ENCODE measurements at regions not wholly inside any gene's neighbourhood (a gene's known extent, or its start where the extent isn't known, plus 50 kb on each side); places are given as distances from the start of the nearest gene placed in this dataset.

DNA sequence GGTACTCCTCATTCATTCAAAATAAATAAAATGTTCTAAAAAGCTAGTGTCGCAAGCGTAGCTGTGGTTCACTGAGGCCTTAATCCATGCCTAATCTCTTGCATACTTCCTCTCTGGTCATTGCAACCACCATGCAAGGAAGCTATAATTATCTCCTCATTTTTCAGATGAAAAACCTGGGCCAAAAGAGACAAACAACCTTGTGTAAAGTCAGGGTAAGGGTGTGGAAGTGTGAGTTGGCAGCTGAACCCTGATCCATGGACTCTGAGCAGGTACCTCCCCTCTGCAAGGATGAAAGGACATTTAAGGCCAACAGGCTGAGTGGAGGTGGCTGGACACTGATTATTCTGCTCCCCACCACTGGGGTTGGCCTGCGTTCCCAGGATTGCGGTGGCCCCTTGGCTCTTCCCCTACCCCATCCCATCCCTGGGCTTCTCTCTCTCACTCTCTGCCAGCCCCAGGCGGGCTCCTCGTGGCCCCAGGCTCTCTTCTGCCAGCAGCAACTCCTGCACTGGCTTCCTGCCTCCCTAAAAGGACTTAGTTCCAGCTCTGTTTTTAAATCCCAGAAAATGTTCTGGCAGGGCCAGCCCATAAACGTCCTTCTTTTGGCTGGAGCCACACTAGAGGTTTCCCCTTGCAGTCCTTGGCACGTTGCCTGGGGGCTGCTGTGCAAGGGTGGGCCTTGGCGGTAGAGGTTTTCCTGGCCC lies 72.0 kb upstream of the AFF3 start:
- Histone ChIP-seq H3K36me3 (ENCODE audit: low read depth) (no peaks in the 10 kb centered on the region), H3K27me3 (ENCODE audit: insufficient read depth, poor library complexity, severe bottlenecking) (peaks cover 3% of the 10 kb centered on the region), H3K4me3 (ENCODE audit: severe bottlenecking) (no peak overlapping the region), H3K4me1 (ENCODE audit: insufficient read depth, poor library complexity, severe bottlenecking) (no peaks in the 10 kb centered on the region), H3K27ac (ENCODE audit: poor library complexity, severe bottlenecking) (no peak overlapping the region), H3K9me3 (ENCODE audit: severe bottlenecking) (no peaks in the 10 kb centered on the region)
- ATAC-seq (ENCODE audit: low read depth) (no peak), DNase-seq (ENCODE audit: low spot score) (no peak)
- TF ChIP-seq, protein P1, sequence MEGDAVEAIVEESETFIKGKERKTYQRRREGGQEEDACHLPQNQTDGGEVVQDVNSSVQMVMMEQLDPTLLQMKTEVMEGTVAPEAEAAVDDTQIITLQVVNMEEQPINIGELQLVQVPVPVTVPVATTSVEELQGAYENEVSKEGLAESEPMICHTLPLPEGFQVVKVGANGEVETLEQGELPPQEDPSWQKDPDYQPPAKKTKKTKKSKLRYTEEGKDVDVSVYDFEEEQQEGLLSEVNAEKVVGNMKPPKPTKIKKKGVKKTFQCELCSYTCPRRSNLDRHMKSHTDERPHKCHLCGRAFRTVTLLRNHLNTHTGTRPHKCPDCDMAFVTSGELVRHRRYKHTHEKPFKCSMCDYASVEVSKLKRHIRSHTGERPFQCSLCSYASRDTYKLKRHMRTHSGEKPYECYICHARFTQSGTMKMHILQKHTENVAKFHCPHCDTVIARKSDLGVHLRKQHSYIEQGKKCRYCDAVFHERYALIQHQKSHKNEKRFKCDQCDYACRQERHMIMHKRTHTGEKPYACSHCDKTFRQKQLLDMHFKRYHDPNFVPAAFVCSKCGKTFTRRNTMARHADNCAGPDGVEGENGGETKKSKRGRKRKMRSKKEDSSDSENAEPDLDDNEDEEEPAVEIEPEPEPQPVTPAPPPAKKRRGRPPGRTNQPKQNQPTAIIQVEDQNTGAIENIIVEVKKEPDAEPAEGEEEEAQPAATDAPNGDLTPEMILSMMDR (IDR thresholded peaks at IDR 0.05; ENCODE audit: poor library complexity, severe bottlenecking), result no peak

DNA sequence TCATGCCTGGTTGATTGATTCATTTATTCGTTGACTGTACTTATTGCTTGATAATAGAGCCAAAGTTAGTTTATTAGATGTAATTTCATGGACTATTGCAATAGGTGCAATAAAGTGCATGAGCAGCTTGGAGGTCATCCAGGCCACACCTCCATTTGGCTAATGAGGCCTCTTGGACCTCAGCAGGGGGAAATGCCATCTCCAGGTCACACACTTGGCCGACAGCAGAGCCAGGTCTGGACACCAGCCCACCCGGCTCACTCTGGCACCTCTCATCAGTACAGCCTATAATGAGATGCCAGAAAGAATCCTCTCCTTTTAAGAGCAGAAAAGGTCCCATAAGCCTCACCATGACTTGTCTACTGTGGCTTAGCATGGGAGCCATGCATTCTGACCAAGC lies 71.2 kb upstream of the AFF3 start:
- no peak overlapping the region for H3K4me3 ChIP-seq (ENCODE audit: severe bottlenecking)
- H3K9me3 ChIP-seq (ENCODE audit: severe bottlenecking), result no peaks in the 10 kb centered on the region
- DNase-seq (ENCODE audit: low spot score) (no peak), ATAC-seq (ENCODE audit: low read depth) (no peak)
- no peaks in the 10 kb centered on the region for H3K36me3 ChIP-seq (ENCODE audit: low read depth)
- H3K27me3 ChIP-seq (ENCODE audit: insufficient read depth, poor library complexity, severe bottlenecking), result peaks cover 3% of the 10 kb centered on the region
- TF ChIP-seq, protein P1 (IDR thresholded peaks at IDR 0.05; ENCODE audit: poor library complexity, severe bottlenecking), result no peak
- no peak overlapping the region for H3K27ac ChIP-seq (ENCODE audit: poor library complexity, severe bottlenecking)
- H3K4me1 ChIP-seq (ENCODE audit: insufficient read depth, poor library complexity, severe bottlenecking), result no peaks in the 10 kb centered on the region

DNA sequence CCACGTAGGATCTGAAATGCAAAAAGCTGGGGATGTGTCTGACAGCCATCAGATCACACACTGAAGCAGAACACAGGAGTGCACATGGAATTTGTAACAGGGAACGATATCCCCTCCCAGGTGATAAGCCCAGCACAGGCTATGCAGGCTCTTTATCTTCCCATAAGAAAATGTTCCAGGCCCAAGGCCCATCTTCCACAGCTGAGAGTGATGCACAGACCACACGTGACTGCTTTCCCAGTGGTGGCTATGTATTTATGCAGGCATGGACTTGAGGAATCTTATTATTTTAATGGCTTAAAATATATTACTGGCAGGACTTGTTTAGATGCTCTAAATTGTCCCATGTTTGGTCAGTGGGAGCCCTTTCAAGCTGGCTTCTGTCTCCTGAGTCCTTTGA lies 70.5 kb upstream of the AFF3 start:
- H3K27me3 ChIP-seq (ENCODE audit: insufficient read depth, poor library complexity, severe bottlenecking), result peaks cover 3% of the 10 kb centered on the region

DNA sequence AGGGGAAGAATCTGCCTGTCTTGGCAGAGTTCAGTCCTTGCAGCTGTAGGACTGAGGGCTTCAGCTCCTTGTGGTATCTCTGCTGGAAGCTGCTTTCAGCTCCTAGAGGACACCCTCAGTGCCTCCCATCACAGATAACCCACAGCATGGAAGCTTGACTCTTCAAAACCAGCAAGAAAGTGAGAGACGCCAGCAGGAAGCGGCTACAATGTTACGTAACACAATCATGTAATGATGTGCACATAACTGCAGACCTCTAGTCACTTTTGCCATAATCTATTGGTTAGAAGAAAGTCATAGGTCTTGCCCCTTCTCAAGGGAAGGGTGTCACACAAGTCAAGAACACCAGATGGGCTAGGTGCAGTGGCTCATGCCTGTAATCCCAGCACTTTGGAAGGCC lies 69.1 kb upstream of the AFF3 start:
- H3K27me3 ChIP-seq (ENCODE audit: insufficient read depth, poor library complexity, severe bottlenecking), result peaks cover 3% of the 10 kb centered on the region
- no peak overlapping the region for H3K27ac ChIP-seq (ENCODE audit: poor library complexity, severe bottlenecking)
- H3K36me3 ChIP-seq (ENCODE audit: low read depth), result no peaks in the 10 kb centered on the region
- no peaks in the 10 kb centered on the region for H3K9me3 ChIP-seq (ENCODE audit: severe bottlenecking)
- ATAC-seq (ENCODE audit: low read depth), result no peak
- DNase-seq (ENCODE audit: low spot score), result no peak
- no peak overlapping the region for H3K4me3 ChIP-seq (ENCODE audit: severe bottlenecking)
- TF ChIP-seq, protein P1 (IDR thresholded peaks at IDR 0.05; ENCODE audit: poor library complexity, severe bottlenecking), result no peak
- no peaks in the 10 kb centered on the region for H3K4me1 ChIP-seq (ENCODE audit: insufficient read depth, poor library complexity, severe bottlenecking)

More for the DNA sequence above, 70.5 kb upstream of the AFF3 start:
- TF ChIP-seq, protein P1 (IDR thresholded peaks at IDR 0.05; ENCODE audit: poor library complexity, severe bottlenecking), result no peak
- no peaks in the 10 kb centered on the region for H3K36me3 ChIP-seq (ENCODE audit: low read depth)
- no peaks in the 10 kb centered on the region for H3K4me1 ChIP-seq (ENCODE audit: insufficient read depth, poor library complexity, severe bottlenecking)
- no peak for ATAC-seq (ENCODE audit: low read depth)
- no peaks in the 10 kb centered on the region for H3K9me3 ChIP-seq (ENCODE audit: severe bottlenecking)
- no peak for DNase-seq (ENCODE audit: low spot score)
- no peak overlapping the region for H3K27ac ChIP-seq (ENCODE audit: poor library complexity, severe bottlenecking)
- no peak overlapping the region for H3K4me3 ChIP-seq (ENCODE audit: severe bottlenecking)

DNA sequence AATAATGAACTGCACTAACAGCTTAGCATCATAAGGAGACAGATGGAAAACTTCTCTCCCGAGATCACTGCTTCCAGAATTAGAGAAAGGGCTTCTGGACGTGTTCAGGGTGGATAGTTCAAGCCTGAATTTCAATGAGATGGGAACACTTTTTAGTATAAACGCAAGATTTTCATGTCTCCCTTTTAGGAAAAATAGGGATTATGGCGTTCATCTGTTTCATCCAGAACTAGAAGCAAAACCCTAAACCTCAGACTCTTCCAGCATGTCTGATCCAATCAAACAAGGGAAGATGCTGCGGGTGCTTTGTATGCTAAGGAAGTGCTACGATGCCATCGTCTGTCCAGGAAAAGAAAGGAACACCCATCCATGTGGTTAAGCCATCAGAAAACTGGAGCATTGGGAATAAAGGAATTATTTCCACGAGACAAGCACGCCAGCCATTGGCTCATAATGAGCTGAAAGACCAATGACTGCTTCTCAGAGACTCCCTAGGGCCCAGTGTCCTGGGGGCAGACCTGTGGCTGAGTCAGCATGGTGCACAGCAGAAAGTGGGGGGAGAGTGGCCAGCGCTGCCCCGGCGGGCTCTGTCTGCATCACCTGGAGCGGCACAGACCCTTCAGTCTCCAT lies 65.9 kb upstream of the AFF3 start:
- no peaks in the 10 kb centered on the region for H3K4me1 ChIP-seq (ENCODE audit: insufficient read depth, poor library complexity, severe bottlenecking)
- DNase-seq (ENCODE audit: low spot score) (no peak), ATAC-seq (ENCODE audit: low read depth) (no peak)
- H3K36me3 ChIP-seq (ENCODE audit: low read depth), result no peaks in the 10 kb centered on the region
- no peaks in the 10 kb centered on the region for H3K9me3 ChIP-seq (ENCODE audit: severe bottlenecking)
- peaks cover 3% of the 10 kb centered on the region for H3K27me3 ChIP-seq (ENCODE audit: insufficient read depth, poor library complexity, severe bottlenecking)
- H3K4me3 ChIP-seq (ENCODE audit: severe bottlenecking), result no peak overlapping the region
- H3K27ac ChIP-seq (ENCODE audit: poor library complexity, severe bottlenecking), result no peak overlapping the region
- TF ChIP-seq, protein P1 (IDR thresholded peaks at IDR 0.05; ENCODE audit: poor library complexity, severe bottlenecking), result no peak

Measured in RWPE2 (cell line).